SHP77 (cell line): ENCODE measurements at regions not wholly inside any gene's neighbourhood (a gene's known extent, or its start where the extent isn't known, plus 50 kb on each side); places are given as distances from the start of the nearest gene placed in this dataset.
A peak's percentile ranks its signal among the peaks of the same experiment; 100 is the strongest.

Experiments used
- DNase-seq, 2 experiments: peaks; one replicate each; lab custom pipeline; 2025; lab: John Stamatoyannopoulos, UW

DNA sequence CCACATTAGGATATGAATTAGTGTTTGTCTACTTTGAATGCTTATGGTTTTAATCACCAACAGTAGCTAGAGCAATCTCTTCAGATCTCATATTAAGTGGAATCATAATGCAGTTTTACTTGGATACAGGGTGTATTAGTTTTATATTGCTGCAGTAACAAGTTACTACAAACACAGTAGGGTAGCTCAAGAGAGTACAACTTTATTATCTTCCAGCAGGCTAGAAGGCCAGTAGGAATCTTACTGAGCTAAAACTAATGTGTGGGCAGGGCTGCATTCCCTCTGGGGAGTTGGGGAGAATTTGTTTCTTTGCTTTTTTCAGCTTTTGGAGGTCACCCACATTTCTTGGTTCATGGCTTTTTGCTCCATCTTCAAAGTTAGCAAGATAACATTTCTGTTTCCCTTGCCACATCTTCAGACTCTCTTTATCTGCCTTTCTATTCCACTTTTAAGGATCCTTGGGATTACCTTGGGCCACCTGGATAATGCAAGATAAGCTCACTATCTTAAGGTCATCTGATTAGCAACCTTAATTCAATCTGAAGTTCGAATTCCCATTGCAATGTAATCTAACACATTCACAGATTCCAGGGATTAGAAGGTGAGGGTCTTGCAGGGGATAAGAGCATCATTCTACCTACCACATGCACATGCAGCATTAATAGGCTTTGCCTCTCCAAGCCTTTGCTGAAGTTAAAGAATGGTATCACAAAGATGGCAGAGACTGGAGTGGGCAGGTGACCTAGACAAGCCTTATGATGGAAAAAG, 134.1 kb upstream of the SLC10A2 start:
- no peak for DNase-seq

- no peak for DNase-seq
Measured at GRCh38 chr13:103199380-103200088, 133.3 kb upstream of the SLC10A2 start.

GRCh38 chr13:103196356-103196755, 130.1 kb upstream of the SLC10A2 start:
- no peak for DNase-seq

GRCh38 chr13:103195762-103196161, 129.5 kb upstream of the SLC10A2 start:
- DNase-seq, result no peak

- peak in 1 of 2 experiments; percentile 24 for DNase-seq
Measured at GRCh38 chr13:103194871-103195270, 128.7 kb upstream of the SLC10A2 start.

DNA sequence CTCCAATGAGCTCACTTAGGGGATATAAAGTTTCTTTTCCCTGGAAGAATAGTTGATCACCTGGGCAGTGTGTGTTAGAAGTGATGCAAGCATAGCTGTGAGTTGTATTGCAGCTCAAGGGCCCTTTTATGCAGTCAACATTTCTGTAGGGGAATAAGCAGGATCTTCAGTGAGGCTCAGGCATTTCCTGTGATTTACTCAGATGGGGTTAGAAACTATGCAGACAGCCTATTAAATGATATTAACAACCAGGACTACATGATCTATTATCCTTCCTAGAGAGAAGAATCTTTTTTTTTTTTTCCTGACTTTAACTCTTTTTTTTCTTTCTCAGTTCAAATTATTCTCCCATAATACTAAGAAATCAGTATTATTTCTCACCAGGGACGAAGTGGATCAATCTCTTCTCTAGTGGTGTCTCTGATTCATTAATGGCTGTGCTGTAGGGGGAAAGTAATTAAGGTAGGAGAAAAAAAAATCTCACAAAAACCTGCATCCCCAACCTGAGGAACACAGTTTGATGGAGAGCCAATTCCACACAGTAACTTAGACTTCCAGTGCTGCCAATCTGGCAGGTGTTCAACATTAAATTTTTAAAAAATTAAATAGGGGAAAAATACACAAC, 126.4 kb upstream of the SLC10A2 start:
- DNase-seq, result no peak

DNA sequence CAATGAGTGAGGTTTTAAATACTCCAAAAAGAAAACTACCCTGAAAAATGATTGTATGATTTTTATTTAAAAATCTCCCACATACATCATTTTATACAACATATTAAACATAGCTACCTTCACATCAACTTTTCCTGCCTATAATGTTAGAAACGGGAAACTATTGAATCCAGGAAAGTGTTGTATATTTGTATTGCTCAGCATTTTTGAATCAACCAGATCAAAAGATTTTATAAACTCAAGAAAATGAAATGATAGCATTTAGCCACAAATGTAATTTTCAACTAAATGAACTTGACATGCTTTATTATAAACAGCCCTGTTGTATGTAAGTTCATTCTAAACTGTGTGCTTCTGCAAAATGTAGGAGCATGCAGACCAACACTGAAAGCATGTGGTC, 124.6 kb upstream of the SLC10A2 start:
- no peak for DNase-seq

- peak; percentile 36 to 38 for DNase-seq
Measured at GRCh38 chr13:103188713-103189326, 122.6 kb upstream of the SLC10A2 start.

DNA sequence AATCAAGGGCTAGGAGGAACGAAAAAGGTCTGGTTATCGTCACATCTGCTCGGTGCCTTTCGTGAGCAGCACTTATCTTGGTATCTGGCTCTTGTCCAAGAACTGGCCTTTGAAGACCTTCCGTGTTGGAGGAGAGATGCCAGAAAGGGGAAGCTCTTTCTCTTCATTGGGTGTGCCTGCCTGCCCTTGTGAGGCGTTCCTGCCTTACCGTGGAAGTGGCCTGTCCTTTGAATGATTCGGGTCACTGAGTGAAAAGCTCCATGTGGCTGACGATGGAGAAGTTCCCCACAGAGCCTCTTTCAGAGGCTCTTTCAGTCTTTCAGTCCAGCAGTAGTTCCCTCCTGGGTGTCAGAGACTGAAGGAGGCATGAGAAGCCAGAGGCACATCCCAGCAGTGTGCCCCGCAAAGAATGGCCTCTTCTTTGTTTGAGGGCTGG, 121.5 kb upstream of the SLC10A2 start:
- DNase-seq, result no peak

DNA sequence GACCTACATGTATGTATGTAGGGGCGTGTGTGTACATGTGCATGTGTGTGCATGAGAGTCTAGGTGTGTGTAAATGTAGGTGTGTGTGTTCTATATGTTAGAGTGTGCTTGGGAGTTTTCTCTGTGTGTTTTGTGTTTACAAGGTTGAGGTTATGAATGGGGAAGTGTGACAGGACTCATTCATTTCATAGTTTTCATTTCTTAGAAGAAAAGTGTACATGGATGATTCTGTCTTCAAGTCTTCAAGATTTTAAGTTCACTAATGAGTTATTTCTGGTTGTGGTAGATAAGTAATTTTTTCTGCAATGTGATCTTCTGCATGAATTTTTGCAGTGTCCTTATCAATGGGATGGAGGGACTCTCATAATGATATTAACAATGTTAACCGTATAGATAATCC, 118.2 kb upstream of the SLC10A2 start:
- no peak for DNase-seq

GRCh38 chr13:103178986-103179943, 113.0 kb upstream of the SLC10A2 start:
- DNase-seq, result no peak

GRCh38 chr13:103174966-103175365, 108.7 kb upstream of the SLC10A2 start:
- no peak for DNase-seq

DNA sequence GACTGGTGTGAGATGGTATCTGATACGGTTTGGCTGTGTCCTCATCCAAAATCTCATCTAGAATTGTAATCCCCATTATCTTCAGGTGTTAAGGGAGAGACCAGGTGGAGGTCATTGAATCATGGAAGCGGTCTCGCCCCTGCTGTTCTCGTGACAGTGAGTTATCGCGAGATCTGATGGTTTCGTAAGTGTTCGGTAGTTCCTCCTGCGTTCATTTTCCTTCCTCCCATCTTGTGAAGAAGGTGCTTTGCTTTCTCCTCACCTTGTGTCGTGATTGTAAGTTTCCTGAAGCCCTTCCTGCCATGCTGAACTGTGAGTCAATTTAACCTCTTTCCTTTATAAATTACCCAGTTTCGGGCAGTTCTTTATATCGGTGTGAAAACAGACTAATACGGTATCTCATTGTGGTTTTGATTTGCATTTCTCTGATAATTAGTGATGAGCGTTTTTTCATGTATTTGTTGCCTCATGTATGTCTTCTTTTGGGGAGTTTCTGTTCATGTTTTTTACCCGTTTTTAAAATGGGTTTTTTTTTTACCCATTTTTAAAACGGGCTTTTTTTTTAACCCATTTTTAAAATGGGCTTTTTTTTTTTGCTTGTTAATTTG, 102.8 kb upstream of the SLC10A2 start:
- DNase-seq, result no peak

DNA sequence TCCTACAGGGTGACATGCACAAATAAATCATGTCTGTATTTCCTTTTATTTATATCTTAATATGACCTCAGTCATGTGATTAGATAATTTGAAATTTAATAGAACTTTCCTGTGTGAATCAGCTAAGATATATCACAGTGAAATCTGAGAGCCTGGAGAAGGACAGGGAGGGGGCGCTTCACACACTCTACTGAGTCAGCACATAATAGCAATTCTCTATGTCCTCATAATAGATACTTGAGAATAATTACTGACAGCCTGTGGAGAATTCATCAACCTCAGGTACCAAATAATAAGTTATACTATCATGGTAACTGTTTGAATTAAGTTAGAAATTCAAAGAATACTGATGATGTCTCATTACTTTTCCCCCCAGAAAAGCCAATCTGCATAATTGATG, 98.0 kb upstream of the SLC10A2 start:
- no peak for DNase-seq

DNA sequence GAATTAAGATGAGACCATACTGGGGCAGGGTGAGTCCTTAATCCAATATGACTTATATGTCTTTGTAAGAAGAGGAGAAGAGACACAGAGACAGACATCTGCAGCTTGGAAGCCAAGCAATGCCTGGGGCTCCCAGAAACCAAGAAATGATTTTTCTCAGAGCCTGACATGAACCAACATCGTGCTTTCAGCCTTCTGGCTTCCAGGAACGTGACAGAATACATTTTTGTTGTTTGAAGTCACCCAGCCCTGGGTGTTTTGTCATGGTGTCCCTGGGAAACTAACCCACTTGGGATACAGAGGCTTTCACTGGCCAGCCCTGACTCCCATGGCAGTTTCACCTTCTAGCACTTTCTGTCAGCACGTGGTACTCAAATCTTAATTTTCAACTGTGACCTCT, 95.3 kb upstream of the SLC10A2 start:
- DNase-seq, result no peak

- DNase-seq, result no peak
Measured at GRCh38 chr13:103157434-103158145, 91.4 kb upstream of the SLC10A2 start.

DNA sequence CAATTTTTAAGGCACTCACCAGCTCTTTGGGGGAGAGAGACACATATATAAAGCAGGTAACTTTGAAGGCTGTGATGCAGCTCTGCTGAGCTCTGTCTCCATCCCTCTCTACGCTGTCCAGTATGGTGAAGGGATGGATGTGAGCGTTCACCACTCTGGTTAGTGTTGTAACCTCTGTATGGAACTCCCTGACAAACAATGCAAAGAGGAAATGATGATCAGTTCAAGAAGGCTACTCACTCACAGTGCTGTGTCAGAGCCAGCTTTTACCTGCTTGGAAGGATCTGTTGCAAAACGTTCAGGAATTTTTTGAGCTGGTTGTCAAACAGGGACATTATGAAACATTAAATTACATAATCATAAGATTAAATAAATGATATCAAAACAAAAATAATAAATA, 90.8 kb upstream of the SLC10A2 start:
- no peak for DNase-seq

GRCh38 chr13:103156346-103156998, 90.3 kb upstream of the SLC10A2 start:
- DNase-seq, result no peak

DNA sequence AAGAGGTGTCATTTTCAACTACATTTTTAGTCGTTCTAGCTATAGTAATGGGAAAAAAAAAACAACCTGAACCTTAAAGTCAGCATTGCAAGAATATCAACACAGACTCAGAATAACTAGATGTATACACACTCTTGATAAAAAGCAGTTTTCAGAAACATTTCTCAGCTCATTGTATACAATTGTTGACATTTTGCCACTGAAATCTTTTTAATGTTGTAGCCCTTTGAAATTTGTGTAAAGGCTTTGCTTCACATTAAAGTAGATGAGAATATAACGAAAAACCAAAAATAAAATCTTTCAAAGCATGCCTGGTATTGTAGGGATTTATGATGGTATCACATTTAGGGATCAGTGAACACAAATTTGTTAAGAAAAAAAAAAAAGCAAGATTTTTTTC, 87.2 kb upstream of the SLC10A2 start:
- DNase-seq, result no peak

GRCh38 chr13:103147961-103148360, 81.7 kb upstream of the SLC10A2 start:
- no peak for DNase-seq
